GM21737 (cell line): ENCODE measurements at regions not wholly inside any gene's neighbourhood (a gene's known extent, or its start where the extent isn't known, plus 50 kb on each side); places are given as distances from the start of the nearest gene placed in this dataset.
"Not testable (repeated sequence)": the region's sequence is repeated elsewhere in the genome, so short reads cannot be mapped to it uniquely, and the experiment has no call there.

ENCODE experiments used
- ATAC-seq: cut with Tn5 transposase; IDR thresholded peaks from one replicate; pipeline ENCODE4 v1.9.1; 2021; ENCODE audit warnings: mild to moderate bottlenecking, moderate library complexity; ENCODE audit not compliant: unreplicated experiment

GRCh38 chr1:30465096-30465495, 258.3 kb downstream of the MATN1 start:
- no peak for ATAC-seq

- ATAC-seq = no peak
Measured at GRCh38 chr1:30464187-30464617, 259.2 kb downstream of the MATN1 start.

- ATAC-seq = no peak
Measured at GRCh38 chr1:30462826-30463425, 260.5 kb downstream of the MATN1 start.

- ATAC-seq = no peak
Measured at GRCh38 chr1:30462166-30462565, 261.2 kb downstream of the MATN1 start.

- no peak for ATAC-seq
Measured at GRCh38 chr1:30461640-30462039, 261.7 kb downstream of the MATN1 start.

GRCh38 chr1:30460661-30461060, 262.7 kb downstream of the MATN1 start:
- no peak for ATAC-seq

GRCh38 chr1:30458730-30459485, 264.5 kb downstream of the MATN1 start:
- ATAC-seq = not testable (repeated sequence)

- ATAC-seq = no peak
Measured at GRCh38 chr1:30452925-30453324, 270.5 kb downstream of the MATN1 start.

- ATAC-seq = no peak
Measured at GRCh38 chr1:30452170-30452569, 271.2 kb downstream of the MATN1 start.

- ATAC-seq = no peak
Measured at GRCh38 chr1:30451532-30452125, 271.8 kb downstream of the MATN1 start.

GRCh38 chr1:30450818-30451233, 272.6 kb downstream of the MATN1 start:
- ATAC-seq = no peak

- ATAC-seq = no peak
Measured at GRCh38 chr1:30450148-30450817, 273.1 kb downstream of the MATN1 start.

GRCh38 chr1:30449428-30450147, 273.8 kb downstream of the MATN1 start:
- ATAC-seq = no peak

GRCh38 chr1:30449003-30449402, 274.4 kb downstream of the MATN1 start:
- ATAC-seq = no peak

- ATAC-seq = no peak
Measured at GRCh38 chr1:30447701-30448100, 275.7 kb downstream of the MATN1 start.

- ATAC-seq = no peak
Measured at GRCh38 chr1:30447080-30447479, 276.3 kb downstream of the MATN1 start.

GRCh38 chr1:30446508-30446907, 276.9 kb downstream of the MATN1 start:
- no peak for ATAC-seq

- ATAC-seq = no peak
Measured at GRCh38 chr1:30446095-30446494, 277.3 kb downstream of the MATN1 start.

- no peak for ATAC-seq
Measured at GRCh38 chr1:30445449-30445848, 277.9 kb downstream of the MATN1 start.

- no peak for ATAC-seq
Measured at GRCh38 chr1:30444850-30445249, 278.5 kb downstream of the MATN1 start.

GRCh38 chr1:30444401-30444800, 279.0 kb downstream of the MATN1 start:
- ATAC-seq = no peak
